ENCODE measurements at regions not wholly inside any gene's neighbourhood (a gene's known extent, or its start where the extent isn't known, plus 50 kb on each side); places are given as distances from the start of the nearest gene placed in this dataset.

DNA sequence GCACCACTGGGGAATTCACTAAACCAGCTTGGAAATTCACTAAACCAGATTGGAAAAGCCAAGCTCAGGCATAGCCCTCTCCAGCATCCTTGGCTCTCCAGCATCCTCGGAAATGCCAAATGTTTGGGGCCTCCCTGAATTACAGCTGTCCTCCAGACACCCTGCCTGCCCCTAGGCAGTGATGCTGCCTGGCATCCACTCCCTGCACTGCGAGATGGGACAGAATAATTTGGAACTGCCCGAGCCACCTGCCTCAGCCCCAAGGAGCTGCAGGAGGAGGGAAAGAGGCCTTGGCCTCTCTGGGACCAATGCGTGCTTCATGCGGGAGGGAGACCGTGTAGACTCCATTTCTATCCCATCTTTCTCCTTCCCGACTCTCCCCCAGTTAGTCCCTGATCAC, 64.3 kb downstream of the INSIG1 start:
- no peak for TF ChIP-seq POLR2A (IDR thresholded peaks at IDR 0.05)
- TF ChIP-seq, protein P1, sequence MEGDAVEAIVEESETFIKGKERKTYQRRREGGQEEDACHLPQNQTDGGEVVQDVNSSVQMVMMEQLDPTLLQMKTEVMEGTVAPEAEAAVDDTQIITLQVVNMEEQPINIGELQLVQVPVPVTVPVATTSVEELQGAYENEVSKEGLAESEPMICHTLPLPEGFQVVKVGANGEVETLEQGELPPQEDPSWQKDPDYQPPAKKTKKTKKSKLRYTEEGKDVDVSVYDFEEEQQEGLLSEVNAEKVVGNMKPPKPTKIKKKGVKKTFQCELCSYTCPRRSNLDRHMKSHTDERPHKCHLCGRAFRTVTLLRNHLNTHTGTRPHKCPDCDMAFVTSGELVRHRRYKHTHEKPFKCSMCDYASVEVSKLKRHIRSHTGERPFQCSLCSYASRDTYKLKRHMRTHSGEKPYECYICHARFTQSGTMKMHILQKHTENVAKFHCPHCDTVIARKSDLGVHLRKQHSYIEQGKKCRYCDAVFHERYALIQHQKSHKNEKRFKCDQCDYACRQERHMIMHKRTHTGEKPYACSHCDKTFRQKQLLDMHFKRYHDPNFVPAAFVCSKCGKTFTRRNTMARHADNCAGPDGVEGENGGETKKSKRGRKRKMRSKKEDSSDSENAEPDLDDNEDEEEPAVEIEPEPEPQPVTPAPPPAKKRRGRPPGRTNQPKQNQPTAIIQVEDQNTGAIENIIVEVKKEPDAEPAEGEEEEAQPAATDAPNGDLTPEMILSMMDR (IDR thresholded peaks at IDR 0.05): no peak
